ENCODE measurements at regions not wholly inside any gene's neighbourhood (a gene's known extent, or its start where the extent isn't known, plus 50 kb on each side); places are given as distances from the start of the nearest gene placed in this dataset.

GRCh38 chr5:114822863-114823262, 346.8 kb downstream of the TRIM36 start:
- no peak for DNase-seq
- no peaks in the 10 kb centered on the region for H3K27me3 Mint-ChIP-seq (ENCODE audit: insufficient read depth)
- H3K9me3 Mint-ChIP-seq, result peaks cover 41% of the 10 kb centered on the region
- TF ChIP-seq CTCF (IDR thresholded peaks at IDR 0.05), result no peak
- H3K4me1 Mint-ChIP-seq (ENCODE audit: low read depth), result no peaks in the 10 kb centered on the region
- no peak overlapping the region for H3K4me3 Mint-ChIP-seq
- H3K36me3 Mint-ChIP-seq (ENCODE audit: low read depth), result no peaks in the 10 kb centered on the region; the same call in 1 of the 2 replicates
- no peak overlapping the region for H3K27ac Mint-ChIP-seq

- no peak for DNase-seq
- no peak for TF ChIP-seq CTCF (IDR thresholded peaks at IDR 0.05)
- Mint-ChIP-seq H3K4me1 (ENCODE audit: low read depth) (no peaks in the 10 kb centered on the region), H3K36me3 (ENCODE audit: low read depth) (no peaks in the 10 kb centered on the region; the same call in 1 of the 2 replicates), H3K9me3 (peaks cover 39% of the 10 kb centered on the region), H3K27me3 (ENCODE audit: insufficient read depth) (no peaks in the 10 kb centered on the region), H3K4me3 (no peak overlapping the region), H3K27ac (no peak overlapping the region)
Measured at GRCh38 chr5:114822436-114822835, 347.3 kb downstream of the TRIM36 start.

GRCh38 chr5:114790403-114790792, 379.3 kb downstream of the TRIM36 start:
- no peak for DNase-seq
- H3K27me3 Mint-ChIP-seq (ENCODE audit: insufficient read depth), result no peaks in the 10 kb centered on the region; the same call in 1 of the 2 replicates

GRCh38 chr5:114789773-114790402, 379.8 kb downstream of the TRIM36 start:
- Mint-ChIP-seq H3K4me1 (ENCODE audit: low read depth) (no peaks in the 10 kb centered on the region), H3K36me3 (ENCODE audit: low read depth) (no peaks in the 10 kb centered on the region), H3K27me3 (ENCODE audit: insufficient read depth) (no peaks in the 10 kb centered on the region; the same call in 1 of the 2 replicates), H3K4me3 (no peak overlapping the region), H3K9me3 (no peaks in the 10 kb centered on the region), H3K27ac (no peak overlapping the region)
- DNase-seq, result peak; percentile 6
- TF ChIP-seq CTCF (IDR thresholded peaks at IDR 0.05), result peak; percentile 67

More at GRCh38 chr5:114790403-114790792, 379.3 kb downstream of the TRIM36 start:
- Mint-ChIP-seq H3K4me3 (no peak overlapping the region), H3K4me1 (ENCODE audit: low read depth) (no peaks in the 10 kb centered on the region), H3K36me3 (ENCODE audit: low read depth) (no peaks in the 10 kb centered on the region), H3K9me3 (no peaks in the 10 kb centered on the region), H3K27ac (no peak overlapping the region)
- no peak for TF ChIP-seq CTCF (IDR thresholded peaks at IDR 0.05)

- no peaks in the 10 kb centered on the region for H3K36me3 Mint-ChIP-seq (ENCODE audit: low read depth)
- no peak overlapping the region for H3K4me3 Mint-ChIP-seq
- no peak overlapping the region for H3K27ac Mint-ChIP-seq
- H3K4me1 Mint-ChIP-seq (ENCODE audit: low read depth), result no peaks in the 10 kb centered on the region
- DNase-seq, result no peak
- TF ChIP-seq CTCF (IDR thresholded peaks at IDR 0.05), result no peak
- H3K27me3 Mint-ChIP-seq (ENCODE audit: insufficient read depth), result no peaks in the 10 kb centered on the region; the same call in 1 of the 2 replicates
- H3K9me3 Mint-ChIP-seq, result peaks cover 8% of the 10 kb centered on the region
Measured at GRCh38 chr5:114782869-114783268, 386.8 kb downstream of the TRIM36 start.
